ENCODE measurements at regions not wholly inside any gene's neighbourhood (a gene's known extent, or its start where the extent isn't known, plus 50 kb on each side); places are given as distances from the start of the nearest gene placed in this dataset.
"Not testable (repeated sequence)": the region's sequence is repeated elsewhere in the genome, so short reads cannot be mapped to it uniquely, and the experiment has no call there.

DNA sequence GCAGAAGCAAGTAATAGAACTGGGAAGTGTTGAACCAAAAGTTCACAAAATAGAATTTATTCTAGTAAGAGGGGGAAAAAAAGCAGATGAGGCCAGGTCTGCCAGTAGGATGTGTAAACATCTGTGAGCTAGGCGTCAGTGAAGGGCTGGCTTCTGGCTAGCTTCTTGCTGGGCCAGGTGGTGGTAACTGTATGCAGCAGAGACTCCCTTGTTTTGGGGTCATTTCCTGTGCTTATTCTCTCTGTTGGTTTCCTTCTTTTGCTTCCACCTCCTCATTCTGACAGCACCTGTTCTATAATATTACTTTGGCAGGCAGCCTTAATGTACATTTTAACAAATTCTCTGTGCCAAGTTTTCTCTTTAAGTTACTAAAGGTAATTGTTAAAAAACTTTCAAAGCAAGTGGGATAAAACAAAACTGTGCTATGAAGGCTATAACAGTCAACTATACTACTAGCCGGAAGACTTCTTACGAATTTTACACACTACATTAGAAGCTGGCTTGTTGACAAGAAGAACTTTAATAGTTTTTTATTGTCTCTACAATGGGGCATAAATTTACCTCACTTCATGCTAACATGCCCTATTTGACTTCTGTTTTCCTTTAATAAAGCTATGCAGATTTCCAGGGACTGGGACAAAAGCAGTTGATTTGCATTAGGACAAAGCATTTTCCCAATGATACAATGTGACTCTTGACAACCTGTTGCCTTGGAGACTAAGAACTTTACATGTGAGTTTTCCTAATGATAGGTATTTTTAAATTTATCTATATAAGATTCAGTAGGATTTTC lies 318.8 kb upstream of the NAALADL2 start:
- no peak for DNase-seq
- no peak for ATAC-seq

GRCh38 chr3:174541708-174542315 lies 317.3 kb upstream of the NAALADL2 start:
- no peak for DNase-seq
- no peak for ATAC-seq

GRCh38 chr3:174547801-174548435 lies 311.2 kb upstream of the NAALADL2 start:
- no peak for ATAC-seq
- no peak for DNase-seq

DNA sequence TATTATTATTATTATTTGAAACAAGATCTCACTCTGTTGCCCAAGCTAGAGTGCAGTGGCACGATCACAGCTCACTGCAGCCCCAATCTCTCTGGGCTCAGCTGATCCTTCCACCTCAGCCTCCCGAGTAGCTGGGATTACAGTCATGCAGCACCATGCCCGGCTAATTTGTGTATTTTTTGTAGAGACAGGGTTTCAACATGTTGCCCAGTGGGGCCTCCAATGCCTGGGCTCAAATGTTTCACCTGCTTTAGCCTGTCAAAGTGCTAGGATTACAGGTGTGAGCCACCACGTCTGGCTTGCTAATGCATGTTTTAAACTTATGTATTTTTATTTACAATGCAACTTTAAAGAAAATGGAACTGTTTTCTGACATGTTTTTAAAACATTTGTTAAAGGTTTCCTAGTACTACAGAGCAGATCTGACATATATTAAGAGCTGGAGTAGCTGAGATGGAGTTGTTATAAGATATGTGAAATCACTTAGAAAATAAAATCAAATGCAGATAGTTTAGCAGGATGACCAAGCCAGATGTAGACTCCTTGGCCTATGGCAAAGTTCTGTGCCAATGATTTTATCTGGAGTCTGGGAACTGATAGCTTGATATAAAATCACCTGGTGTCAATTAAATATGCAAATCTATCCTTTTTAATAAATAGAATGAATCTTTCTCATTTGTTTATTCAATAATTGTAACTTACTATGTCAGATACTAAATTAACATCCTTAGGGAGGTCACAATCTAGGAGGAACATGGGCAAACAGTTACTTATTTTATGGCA lies 310.1 kb upstream of the NAALADL2 start:
- no peak for DNase-seq
- ATAC-seq, result no peak

DNA sequence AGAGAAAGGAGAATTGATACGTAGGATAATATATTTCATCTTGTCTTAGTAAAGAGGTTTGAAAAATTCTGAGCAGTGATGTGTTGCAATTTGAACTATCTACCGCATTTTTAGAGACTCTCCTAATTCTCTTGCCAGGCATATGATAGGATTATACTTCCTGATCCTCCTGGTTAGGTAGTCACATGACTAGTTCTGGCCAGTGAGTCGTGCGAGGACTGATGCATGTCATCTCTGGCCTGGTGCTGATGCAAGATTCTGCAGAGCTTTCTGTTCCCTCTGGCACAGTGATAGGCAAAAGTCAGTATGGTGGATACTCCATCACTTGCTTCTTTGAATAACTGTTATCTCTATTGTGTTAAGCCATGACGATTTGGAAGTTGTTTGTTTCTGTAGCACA lies 277.6 kb upstream of the NAALADL2 start:
- ATAC-seq, result no peak
- DNase-seq, result no peak

- no peak for ATAC-seq
- no peak for DNase-seq
Observed at GRCh38 chr3:174583396-174583795, 275.7 kb upstream of the NAALADL2 start.

DNA sequence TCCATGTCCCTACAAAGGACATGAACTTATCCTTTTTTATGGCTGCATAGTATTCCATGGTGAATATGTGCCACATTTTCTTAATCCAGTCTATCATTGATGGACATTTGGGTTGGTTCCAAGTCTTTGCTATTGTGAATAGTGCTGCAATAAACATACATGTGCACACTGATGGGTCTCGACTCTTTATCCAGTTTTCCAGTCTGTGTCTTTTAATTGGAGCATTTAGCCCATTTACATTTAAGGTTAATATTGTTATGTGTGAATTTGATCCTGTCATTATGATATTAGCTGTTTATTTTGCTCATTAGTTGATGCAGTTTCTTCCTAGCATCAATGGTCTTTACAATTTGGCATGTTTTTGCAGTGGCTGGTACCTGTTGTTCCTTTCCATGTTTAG lies 272.0 kb upstream of the NAALADL2 start:
- not testable (repeated sequence) for ATAC-seq, DNase-seq

DNA sequence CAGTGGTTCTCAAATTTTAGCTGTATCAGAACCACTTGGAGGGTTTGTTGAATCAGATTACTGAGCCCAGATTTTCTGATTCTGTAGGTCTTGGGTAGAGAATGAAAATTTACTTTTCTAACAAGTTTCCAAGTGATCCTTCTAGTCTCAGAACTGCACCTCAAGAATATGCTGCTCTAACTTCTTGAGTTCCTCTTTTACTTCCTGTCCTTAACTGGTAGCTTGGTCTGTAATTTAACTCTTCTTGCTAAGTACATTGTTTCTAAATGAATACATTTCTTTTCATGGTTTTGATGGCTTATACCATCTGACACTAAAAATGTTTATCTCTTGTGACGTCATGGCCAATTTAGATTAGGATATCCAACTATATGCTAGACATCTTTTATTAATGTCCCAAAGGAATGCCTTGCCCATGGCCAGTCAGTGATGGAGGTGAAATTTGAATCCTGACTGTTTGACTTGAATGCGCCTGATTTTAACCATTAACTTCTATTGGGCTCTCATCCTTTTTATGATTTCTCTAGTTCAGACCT lies 262.6 kb upstream of the NAALADL2 start:
- ATAC-seq, result no peak
- DNase-seq, result no peak

- no peak for ATAC-seq
- no peak for DNase-seq
Observed at GRCh38 chr3:174598885-174599439, 260.2 kb upstream of the NAALADL2 start.

- DNase-seq (no peak), ATAC-seq (no peak)
Observed at GRCh38 chr3:174613173-174613572, 246.0 kb upstream of the NAALADL2 start.

- no peak for DNase-seq
- no peak for ATAC-seq
Observed at GRCh38 chr3:174614036-174614435, 245.1 kb upstream of the NAALADL2 start.

GRCh38 chr3:174618368-174619080 lies 240.6 kb upstream of the NAALADL2 start:
- DNase-seq, result no peak
- no peak for ATAC-seq

DNA sequence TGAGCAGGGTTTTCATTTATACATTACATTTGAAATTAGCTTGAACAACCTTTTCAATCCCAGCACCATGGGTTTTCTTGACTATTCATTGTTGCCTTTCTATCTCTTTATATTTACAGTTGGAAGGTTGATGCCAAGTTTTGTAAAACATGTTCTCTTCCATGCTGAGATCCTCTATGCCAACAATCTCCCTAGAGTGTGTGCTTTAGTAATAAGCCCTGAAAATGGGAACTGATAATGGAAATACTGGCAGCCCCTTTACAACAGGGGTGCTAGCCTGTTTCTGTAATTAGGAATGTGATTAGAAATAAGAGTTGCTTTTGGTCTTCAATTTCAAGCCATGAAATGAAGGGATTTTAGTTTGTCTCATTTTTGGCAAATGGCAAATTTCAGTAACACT lies 239.9 kb upstream of the NAALADL2 start:
- DNase-seq (no peak), ATAC-seq (no peak)

GRCh38 chr3:174620138-174620537 lies 239.0 kb upstream of the NAALADL2 start:
- ATAC-seq (no peak), DNase-seq (no peak)

DNA sequence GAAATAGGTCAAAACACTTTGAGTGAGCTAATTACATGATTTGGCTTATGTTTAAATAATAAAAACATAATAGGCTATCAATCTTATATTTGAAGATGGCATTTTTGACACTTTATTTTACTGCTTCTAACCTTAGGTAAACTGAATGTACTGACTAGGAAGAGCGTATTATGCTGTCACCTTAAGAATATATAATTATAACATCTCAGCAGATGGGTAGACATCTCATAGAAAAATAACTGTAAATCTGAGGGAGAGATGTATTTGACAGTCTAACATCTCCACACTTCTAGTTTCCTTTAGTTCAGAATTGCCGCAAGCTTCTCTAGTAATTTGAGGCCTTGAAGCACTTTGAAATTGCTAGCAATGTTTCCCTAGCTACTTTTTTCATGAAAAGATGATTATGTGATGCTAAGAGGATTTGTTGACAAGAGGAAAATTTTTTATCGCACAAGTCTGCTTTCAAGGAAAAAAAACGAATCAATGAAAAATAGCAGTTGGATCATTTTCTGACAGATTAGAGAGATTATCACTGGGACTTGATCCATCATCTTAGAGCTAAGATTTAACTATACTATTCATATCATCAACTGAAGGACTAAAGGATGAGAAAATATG lies 238.2 kb upstream of the NAALADL2 start:
- no peak for ATAC-seq

GRCh38 chr3:174633342-174633741 lies 225.8 kb upstream of the NAALADL2 start:
- DNase-seq (no peak), ATAC-seq (no peak)

More for the DNA sequence above, 238.2 kb upstream of the NAALADL2 start:
- no peak for DNase-seq

GRCh38 chr3:174636451-174636850 lies 222.7 kb upstream of the NAALADL2 start:
- ATAC-seq (no peak), DNase-seq (no peak)

DNA sequence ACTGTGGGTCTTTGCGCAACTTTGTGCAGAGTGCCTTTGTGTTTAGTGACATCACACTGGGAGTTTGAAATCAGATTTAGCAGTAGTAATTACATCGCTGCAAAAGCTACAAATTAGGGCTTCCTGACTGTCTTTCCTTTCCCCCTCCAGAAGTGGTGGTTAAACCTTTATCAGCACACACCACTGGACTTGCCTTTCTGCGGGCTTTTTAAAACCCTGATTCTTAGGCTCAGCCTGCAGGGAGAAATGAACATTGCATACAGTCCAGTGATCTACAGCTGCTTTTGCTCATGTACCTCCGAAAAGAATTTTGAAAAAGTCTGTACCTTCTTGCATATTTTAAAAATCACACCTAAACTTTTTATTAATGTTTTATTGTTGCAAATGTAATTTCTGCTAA lies 219.7 kb upstream of the NAALADL2 start:
- no peak for ATAC-seq
- no peak for DNase-seq

GRCh38 chr3:174639970-174640369 lies 219.2 kb upstream of the NAALADL2 start:
- ATAC-seq (no peak), DNase-seq (no peak)

DNA sequence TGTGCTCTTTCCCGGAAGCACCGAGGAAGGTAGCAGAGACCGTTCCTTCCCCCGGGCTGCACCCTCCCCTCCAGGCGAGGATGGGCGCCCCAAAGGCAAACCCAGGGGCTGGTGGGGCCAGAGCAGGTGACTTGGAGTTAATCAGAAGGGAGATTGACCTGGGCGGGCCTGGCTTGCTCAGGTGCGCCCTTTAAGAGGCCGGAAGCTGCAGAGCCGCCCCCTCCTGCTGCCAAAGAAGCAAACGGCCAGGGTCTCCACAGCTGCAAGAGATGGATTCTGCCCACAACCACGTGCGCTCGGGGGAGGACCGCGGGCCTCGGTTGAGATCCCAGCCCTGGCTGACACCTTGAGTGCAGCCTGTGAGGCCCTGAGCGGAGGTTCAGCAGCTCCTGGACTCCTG lies 218.2 kb upstream of the NAALADL2 start:
- no peak for DNase-seq
- no peak for ATAC-seq

DNA sequence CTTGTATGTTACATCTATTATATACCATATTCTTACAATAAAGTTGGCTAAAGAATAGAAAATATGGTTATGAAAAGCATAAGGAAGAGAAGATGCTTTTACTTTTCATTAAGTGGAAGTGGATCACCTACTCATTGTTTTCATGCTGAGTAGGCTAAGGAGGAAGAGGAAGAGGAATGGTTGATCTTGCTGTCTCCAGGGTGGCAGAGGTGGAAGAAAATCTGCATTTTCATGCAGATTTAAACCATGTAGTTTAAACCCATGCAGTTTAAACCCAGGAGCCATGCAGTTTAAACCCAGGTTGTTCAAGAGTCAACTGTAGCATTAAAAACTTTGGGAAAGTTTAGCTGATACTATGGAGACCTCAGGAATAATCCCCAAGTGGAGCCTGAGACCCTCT lies 214.8 kb upstream of the NAALADL2 start:
- ATAC-seq (no peak), DNase-seq (no peak)
